ENCODE measurements at regions not wholly inside any gene's neighbourhood (a gene's known extent, or its start where the extent isn't known, plus 50 kb on each side); places are given as distances from the start of the nearest gene placed in this dataset.

GRCh38 chr4:99712530-99712929 lies 54.9 kb upstream of the C4orf54 start:
- DNase-seq (ENCODE audit: low read depth): no peak

GRCh38 chr4:99712099-99712498 lies 54.5 kb upstream of the C4orf54 start:
- no peak for DNase-seq (ENCODE audit: low read depth)

GRCh38 chr4:99711657-99712056 lies 54.0 kb upstream of the C4orf54 start:
- no peak for DNase-seq (ENCODE audit: low read depth)

- DNase-seq (ENCODE audit: low read depth): no peak
These were observed 53.2 kb upstream of the C4orf54 start for GRCh38 chr4:99710681-99711345.

DNA sequence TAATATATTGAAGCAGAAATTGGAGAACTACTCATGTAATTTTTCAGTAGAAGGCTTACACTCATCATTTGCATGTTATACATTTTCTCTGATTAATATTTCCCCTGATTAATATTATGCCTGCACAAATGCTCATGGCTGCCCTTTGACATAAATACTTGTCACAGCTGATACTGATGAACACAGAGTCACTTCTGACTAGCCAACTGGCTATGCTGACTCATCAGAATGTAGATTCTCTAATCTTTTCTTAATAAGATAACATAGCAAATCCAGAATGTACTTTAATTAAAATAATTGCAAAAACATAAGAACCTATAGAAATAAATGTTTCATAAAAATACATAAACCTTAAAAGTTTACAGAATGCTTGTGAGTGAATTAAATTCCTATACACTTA lies 52.4 kb upstream of the C4orf54 start:
- DNase-seq (ENCODE audit: low read depth): no peak

- no peak for DNase-seq (ENCODE audit: low read depth)
These were observed 50.9 kb upstream of the C4orf54 start for GRCh38 chr4:99708551-99708950.
